Right lobe of liver (tissue), 4 donors: ENCODE measurements at regions not wholly inside any gene's neighbourhood (a gene's known extent, or its start where the extent isn't known, plus 50 kb on each side); places are given as distances from the start of the nearest gene placed in this dataset.

ENCODE experiments used
- POLR2A ChIP-seq: fragments of 450-650 bp; IDR thresholded peaks from one replicate; pipeline ENCODE4 v1.6.1; 2017; ENCODE audit warnings: antibody characterized with exemption, mild to moderate bottlenecking
- TF ChIP-seq, protein P1 (sequence below), 4 donors: fragments of 200-600 bp in 3 of 4; fragments of 450-650 bp in 1 of 4; IDR thresholded peaks; one replicate each; pipeline versions ENCODE4 v1.5.1 to v1.8.0; 2016 to 2022; ENCODE audit warnings: antibody characterized with exemption in 4 of 4, mild to moderate bottlenecking in 2 of 4
- donor health status: DM: no; HTN: no; CAD: no.
- donor health status: DM: no; HTN: no; CAD: no.
- donor health status: DM: no; HTN: yes; CAD: no.

DNA sequence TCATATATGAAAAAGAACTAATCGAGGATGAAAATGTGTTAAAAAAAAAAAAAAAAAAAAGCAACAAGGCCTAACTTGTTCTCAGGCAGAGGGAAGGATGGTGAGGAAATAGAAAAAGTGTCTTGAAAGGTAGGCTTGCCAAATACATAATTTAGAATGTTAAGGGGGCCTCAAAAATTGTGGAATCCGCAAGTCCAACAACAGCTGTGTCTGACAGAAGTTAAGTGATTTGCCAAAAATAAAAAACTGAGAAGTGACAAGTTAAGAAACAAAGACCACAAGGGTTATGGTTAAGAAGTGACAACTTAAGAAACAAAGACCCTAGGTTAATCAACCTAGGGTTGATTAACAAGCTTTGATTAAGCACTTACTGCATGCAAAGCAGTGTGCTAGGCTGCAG is 110.6 kb downstream of the P2RY1 start:
- TF ChIP-seq POLR2A: no peak
- TF ChIP-seq, protein P1, sequence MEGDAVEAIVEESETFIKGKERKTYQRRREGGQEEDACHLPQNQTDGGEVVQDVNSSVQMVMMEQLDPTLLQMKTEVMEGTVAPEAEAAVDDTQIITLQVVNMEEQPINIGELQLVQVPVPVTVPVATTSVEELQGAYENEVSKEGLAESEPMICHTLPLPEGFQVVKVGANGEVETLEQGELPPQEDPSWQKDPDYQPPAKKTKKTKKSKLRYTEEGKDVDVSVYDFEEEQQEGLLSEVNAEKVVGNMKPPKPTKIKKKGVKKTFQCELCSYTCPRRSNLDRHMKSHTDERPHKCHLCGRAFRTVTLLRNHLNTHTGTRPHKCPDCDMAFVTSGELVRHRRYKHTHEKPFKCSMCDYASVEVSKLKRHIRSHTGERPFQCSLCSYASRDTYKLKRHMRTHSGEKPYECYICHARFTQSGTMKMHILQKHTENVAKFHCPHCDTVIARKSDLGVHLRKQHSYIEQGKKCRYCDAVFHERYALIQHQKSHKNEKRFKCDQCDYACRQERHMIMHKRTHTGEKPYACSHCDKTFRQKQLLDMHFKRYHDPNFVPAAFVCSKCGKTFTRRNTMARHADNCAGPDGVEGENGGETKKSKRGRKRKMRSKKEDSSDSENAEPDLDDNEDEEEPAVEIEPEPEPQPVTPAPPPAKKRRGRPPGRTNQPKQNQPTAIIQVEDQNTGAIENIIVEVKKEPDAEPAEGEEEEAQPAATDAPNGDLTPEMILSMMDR (IDR thresholded peaks at IDR 0.05): no peak
